Astrocyte (in vitro differentiated cells and primary cell): ENCODE measurements at regions not wholly inside any gene's neighbourhood (a gene's known extent, or its start where the extent isn't known, plus 50 kb on each side); places are given as distances from the start of the nearest gene placed in this dataset.

Experiments
- EZH2 ChIP-seq: IDR thresholded peaks from 2 replicates; pipeline ENCODE4 v1.6.1; 2012; ENCODE audit warnings: mild to moderate bottlenecking, low read length, inconsistent platforms; ENCODE audit not compliant: insufficient read depth
- TF ChIP-seq, protein P1 (sequence below): IDR thresholded peaks from 2 replicates; pipeline ENCODE4 v1.5.1; 2011; ENCODE audit warnings: low read depth, mild to moderate bottlenecking, inconsistent platforms, low read length, moderate library complexity; ENCODE audit not compliant: insufficient read depth

DNA sequence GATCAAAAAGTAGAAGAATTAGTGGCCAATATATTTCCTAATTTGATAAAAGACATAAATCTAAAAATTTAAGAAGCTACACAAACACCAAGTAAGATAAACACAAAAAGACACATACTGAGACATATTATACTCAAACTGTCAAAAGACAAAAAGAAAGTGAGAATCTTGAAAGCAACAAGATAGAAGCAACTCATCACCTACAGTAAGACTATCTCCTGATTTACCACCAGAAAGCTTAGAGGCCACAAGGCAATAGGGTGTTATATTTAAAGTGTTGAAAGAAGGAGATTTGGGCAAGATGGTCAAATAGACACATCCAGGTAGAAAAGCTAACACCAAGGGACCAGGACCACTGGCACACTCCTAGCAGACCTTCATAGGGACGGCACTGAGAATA, 79.4 kb downstream of the ITM2A start:
- TF ChIP-seq, protein P1, sequence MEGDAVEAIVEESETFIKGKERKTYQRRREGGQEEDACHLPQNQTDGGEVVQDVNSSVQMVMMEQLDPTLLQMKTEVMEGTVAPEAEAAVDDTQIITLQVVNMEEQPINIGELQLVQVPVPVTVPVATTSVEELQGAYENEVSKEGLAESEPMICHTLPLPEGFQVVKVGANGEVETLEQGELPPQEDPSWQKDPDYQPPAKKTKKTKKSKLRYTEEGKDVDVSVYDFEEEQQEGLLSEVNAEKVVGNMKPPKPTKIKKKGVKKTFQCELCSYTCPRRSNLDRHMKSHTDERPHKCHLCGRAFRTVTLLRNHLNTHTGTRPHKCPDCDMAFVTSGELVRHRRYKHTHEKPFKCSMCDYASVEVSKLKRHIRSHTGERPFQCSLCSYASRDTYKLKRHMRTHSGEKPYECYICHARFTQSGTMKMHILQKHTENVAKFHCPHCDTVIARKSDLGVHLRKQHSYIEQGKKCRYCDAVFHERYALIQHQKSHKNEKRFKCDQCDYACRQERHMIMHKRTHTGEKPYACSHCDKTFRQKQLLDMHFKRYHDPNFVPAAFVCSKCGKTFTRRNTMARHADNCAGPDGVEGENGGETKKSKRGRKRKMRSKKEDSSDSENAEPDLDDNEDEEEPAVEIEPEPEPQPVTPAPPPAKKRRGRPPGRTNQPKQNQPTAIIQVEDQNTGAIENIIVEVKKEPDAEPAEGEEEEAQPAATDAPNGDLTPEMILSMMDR, result no peak
- TF ChIP-seq EZH2, result no peak
